OCI-LY7 (cell line): ENCODE measurements at regions not wholly inside any gene's neighbourhood (a gene's known extent, or its start where the extent isn't known, plus 50 kb on each side); places are given as distances from the start of the nearest gene placed in this dataset.

Source experiments
- CTCF ChIP-seq: fragments of 200-600 bp; sonication (generic); conservative IDR thresholded peaks from 2 replicates; pipeline ENCODE4 v1.5.1; 2014; ENCODE audit warnings: mild to moderate bottlenecking, antibody characterized with exemption, low read length, moderate library complexity, mixed read lengths
- EZH2phosphoT487 ChIP-seq: fragments of 200-600 bp; sonication (generic); IDR thresholded peaks from 2 replicates; pipeline ENCODE4 v1.6.1; 2018; ENCODE audit warnings: low read depth, borderline replicate concordance, mild to moderate bottlenecking, mixed run types, antibody characterized with exemption, low read length, moderate library complexity, mixed read lengths

- TF ChIP-seq CTCF: no peak
- no peak for TF ChIP-seq EZH2phosphoT487
These were observed 75.8 kb upstream of the DDHD1 start for GRCh38 chr14:53228966-53229365.
